A549 (cell line): ENCODE measurements at regions not wholly inside any gene's neighbourhood (a gene's known extent, or its start where the extent isn't known, plus 50 kb on each side); places are given as distances from the start of the nearest gene placed in this dataset.
"Not testable (repeated sequence)": the region's sequence is repeated elsewhere in the genome, so short reads cannot be mapped to it uniquely, and the experiment has no call there.

Experiments
- ATAC-seq, 2 experiments: fragments of 200-7000 bp in 1 of 2; fragments of >200 bp in 1 of 2; cut with Nextera tagmentation in 1 of 2; cut with Tn5 transposase in 1 of 2; 3 replicates each; pipeline versions ENCODE4 v1.8.0 to v1.9.1; 2018 to 2020; ENCODE audit warnings: mild to moderate bottlenecking in 1 of 2, moderate library complexity in 1 of 2
- CTCF ChIA-PET: fragments of 300-600 bp; sonication (Branson Sonifier 250); formaldehyde crosslinking; extraction: SDS; loops from one replicate; lab custom pipeline; 2021; ENCODE audit warnings: antibody characterized with exemption, inconsistent platforms; lab: Yijun Ruan, JAX
- POLR2A ChIA-PET: fragments of 350-600 bp; formaldehyde crosslinking; extraction: SDS; loops from one replicate; lab custom pipeline; 2021; ENCODE audit warnings: antibody characterized with exemption, inconsistent platforms; lab: Yijun Ruan, JAX
- DNase-seq, 2 experiments: peaks; one replicate each; pipeline versions ENCODE4 v3.0.0 to v3.0.0-alpha.2; 2011 to 2016; ENCODE audit warnings: low read depth in 1 of 2, low spot score in 1 of 2
- FAIRE-seq: peaks from 2 replicates; lab custom pipeline; 2011; peaks lifted over from hg19 to GRCh38; lab: Jason Lieb, UNC
- H3K27ac ChIP-seq, 2 experiments: fragments of >200 bp; sonication (Bioruptor Twin); formaldehyde crosslinking; 3 replicates each; pipeline ENCODE4 v1.5.1; 2016 to 2017
- H3K4me1 ChIP-seq: fragments of >200 bp; sonication (Bioruptor Twin); formaldehyde crosslinking; 3 replicates; pipeline ENCODE4 v1.6.1; 2016
- H3K4me2 ChIP-seq: fragments of >200 bp; sonication (Bioruptor Twin); formaldehyde crosslinking; 3 replicates; pipeline ENCODE4 v1.6.1; 2016
- H3K4me3 ChIP-seq: fragments of >200 bp; sonication (Bioruptor Twin); formaldehyde crosslinking; 3 replicates; pipeline ENCODE4 v1.5.1; 2016
- H3K9me3 ChIP-seq: fragments of >200 bp; sonication (Bioruptor Twin); formaldehyde crosslinking; 3 replicates; pipeline ENCODE4 v1.6.1; 2016
- BHLHE40 ChIP-seq: IDR thresholded peaks from 2 replicates; pipeline ENCODE4 v1.6.1; 2012; ENCODE audit warnings: low read depth, low read length, inconsistent platforms
- CBX2 ChIP-seq: fragments of 200-600 bp; sonication (generic); IDR thresholded peaks from 2 replicates; pipeline ENCODE4 v1.6.1; 2016; ENCODE audit warnings: low read depth, mild to moderate bottlenecking, borderline replicate concordance
- CHD4 ChIP-seq: fragments of 200-600 bp; sonication (generic); IDR thresholded peaks from 2 replicates; pipeline ENCODE4 v1.6.1; 2016; ENCODE audit warnings: antibody characterized with exemption, mild to moderate bottlenecking, borderline replicate concordance
- EHMT2 ChIP-seq: fragments of 200-600 bp; sonication (generic); IDR thresholded peaks from 2 replicates; pipeline ENCODE4 v1.6.1; 2016; ENCODE audit warnings: antibody characterized with exemption, low read depth, mild to moderate bottlenecking, moderate library complexity
- EP300 ChIP-seq, 2 experiments: fragments of >200 bp; sonication (Bioruptor Twin); formaldehyde crosslinking; IDR thresholded peaks; 2 replicates in 1 of 2; 3 replicates in 1 of 2; pipeline ENCODE4 v1.6.1; 2016 to 2017
- ESRRA ChIP-seq: fragments of 150-350 bp; IDR thresholded peaks from 2 replicates; pipeline ENCODE4 v1.6.1; 2014; ENCODE audit warnings: mild to moderate bottlenecking, low read length, borderline replicate concordance
- FOSB ChIP-seq: fragments of 250-450 bp; sonication (Bioruptor Pico); IDR thresholded peaks from 2 replicates; pipeline ENCODE4 v1.5.0; 2020; ENCODE audit warnings: mild to moderate bottlenecking, moderate library complexity
- FOSL2 ChIP-seq, 2 experiments: fragments of 450-650 bp in 1 of 2; fragments of >200 bp in 1 of 2; sonication (Bioruptor Twin) in 1 of 2; formaldehyde crosslinking; IDR thresholded peaks; 2 replicates each; pipeline versions ENCODE4 v1.5.0 to v1.6.1; 2016 to 2020; ENCODE audit warnings: mild to moderate bottlenecking in 1 of 2, moderate library complexity in 1 of 2
- FOXS1 ChIP-seq: fragments of 250-450 bp; sonication (Bioruptor Pico); IDR thresholded peaks from 2 replicates; pipeline ENCODE4 v1.5.0; 2020; ENCODE audit warnings: mild to moderate bottlenecking, moderate library complexity
- GATA3 ChIP-seq: IDR thresholded peaks from 2 replicates; pipeline ENCODE4 v1.6.1; 2012; ENCODE audit warnings: borderline replicate concordance
- HEYL ChIP-seq: fragments of 250-450 bp; sonication (Bioruptor Pico); IDR thresholded peaks from 2 replicates; pipeline ENCODE4 v1.8.0; 2021; ENCODE audit warnings: mild to moderate bottlenecking, moderate library complexity
- HOXB5 ChIP-seq: fragments of 250-450 bp; sonication (Bioruptor Pico); IDR thresholded peaks from 2 replicates; pipeline ENCODE4 v1.5.0; 2020; ENCODE audit warnings: mild to moderate bottlenecking, moderate library complexity
- JUNB ChIP-seq: fragments of >200 bp; sonication (Bioruptor Twin); formaldehyde crosslinking; IDR thresholded peaks from 2 replicates; pipeline ENCODE4 v1.6.1; 2016
- KDM1A ChIP-seq: fragments of 200-600 bp; sonication (generic); IDR thresholded peaks from 2 replicates; pipeline ENCODE4 v1.6.1; 2016; ENCODE audit warnings: low read depth, mild to moderate bottlenecking
- MAFK ChIP-seq: fragments of 450-650 bp; IDR thresholded peaks from 2 replicates; pipeline ENCODE4 v1.6.1; 2014; ENCODE audit not compliant: partially characterized antibody
- MAZ ChIP-seq: fragments of 150-350 bp; IDR thresholded peaks from 2 replicates; pipeline ENCODE4 v1.6.1; 2014; ENCODE audit warnings: antibody characterized with exemption, low read depth, low read length, borderline replicate concordance
- MYC ChIP-seq: IDR thresholded peaks from 2 replicates; pipeline ENCODE4 v1.6.1; 2012; ENCODE audit warnings: mild to moderate bottlenecking, inconsistent platforms, low read length, improper control_type of control experiment, borderline replicate concordance
- NFE2L2 ChIP-seq: fragments of 150-350 bp; conservative IDR thresholded peaks from 2 replicates; pipeline ENCODE4 v1.6.1; 2014; ENCODE audit warnings: low read length
- POLR2A ChIP-seq: IDR thresholded peaks from 2 replicates; pipeline ENCODE4 v1.6.1; 2012; ENCODE audit warnings: mild to moderate bottlenecking, low read length
- POLR2AphosphoS2 ChIP-seq: conservative IDR thresholded peaks from 2 replicates; pipeline ENCODE4 v1.6.1; 2012; ENCODE audit warnings: low read length, improper control_type of control experiment, inconsistent platforms
- RAD21 ChIP-seq, 2 experiments: fragments of >200 bp in 1 of 2; sonication (Bioruptor Twin) in 1 of 2; formaldehyde crosslinking in 1 of 2; IDR thresholded peaks in 1 of 2; conservative IDR thresholded peaks in 1 of 2; 2 replicates in 1 of 2; 3 replicates in 1 of 2; pipeline ENCODE4 v1.6.1; 2012 to 2018; ENCODE audit warnings: inconsistent platforms in 1 of 2
- RNF2 ChIP-seq: fragments of 200-600 bp; sonication (generic); IDR thresholded peaks from 2 replicates; pipeline ENCODE4 v1.6.1; 2016; ENCODE audit warnings: low read depth, mild to moderate bottlenecking, antibody characterized with exemption, moderate library complexity, borderline replicate concordance
- TFCP2L1 ChIP-seq: fragments of 250-450 bp; sonication (Bioruptor Pico); IDR thresholded peaks from 2 replicates; pipeline ENCODE4 v1.5.0; 2021; ENCODE audit warnings: mild to moderate bottlenecking
- TP53 ChIP-seq: fragments of 250-450 bp; sonication (Bioruptor Pico); IDR thresholded peaks from 2 replicates; pipeline ENCODE4 v1.5.0; 2021; ENCODE audit warnings: mild to moderate bottlenecking, moderate library complexity
- USF2 ChIP-seq: fragments of 450-650 bp; IDR thresholded peaks from 2 replicates; pipeline ENCODE4 v1.6.1; 2014; ENCODE audit warnings: antibody characterized with exemption
- ZC3H11A ChIP-seq: fragments of 450-650 bp; IDR thresholded peaks from 2 replicates; pipeline ENCODE4 v1.6.1; 2014; ENCODE audit warnings: antibody characterized with exemption, mild to moderate bottlenecking
- ZNF302 ChIP-seq: fragments of 250-450 bp; sonication (Bioruptor Pico); IDR thresholded peaks from 2 replicates; pipeline ENCODE4 v1.9.0; 2021; ENCODE audit warnings: inconsistent platforms, mild to moderate bottlenecking, moderate library complexity
- ZSCAN20 ChIP-seq: fragments of 250-450 bp; sonication (Bioruptor Pico); IDR thresholded peaks from 2 replicates; pipeline ENCODE4 v1.8.0; 2022; ENCODE audit warnings: mild to moderate bottlenecking, moderate library complexity
- WGBS: methylation state at CpG from one replicate; pipeline ENCODE4 v1.1.6; 2017; ENCODE audit errors: missing lambda C conversion rate; 5-methylcytosine and 5-hydroxymethylcytosine counted together
- TF ChIP-seq, protein P1 (sequence below): fragments of 250-450 bp; sonication (Bioruptor Pico); IDR thresholded peaks from 2 replicates; pipeline ENCODE4 v1.5.0; 2020; ENCODE audit warnings: low read depth, mild to moderate bottlenecking, moderate library complexity
- TF ChIP-seq, protein P2 (sequence below): fragments of >200 bp; sonication (Bioruptor Twin); formaldehyde crosslinking; IDR thresholded peaks from 2 replicates; pipeline ENCODE4 v1.6.1; 2016
- TF ChIP-seq, protein P3 (sequence below): IDR thresholded peaks from 2 replicates; pipeline ENCODE4 v1.6.1; 2012; ENCODE audit warnings: low read depth, borderline replicate concordance

- TF ChIP-seq FOSL2 (IDR thresholded peaks at IDR 0.05) (no peak), FOSL2 (CRISPR knock-in tag; IDR thresholded peaks at IDR 0.05) (no peak)
Measured at GRCh38 chr13:103471896-103472295, 405.7 kb upstream of the SLC10A2 start (continued).

DNA sequence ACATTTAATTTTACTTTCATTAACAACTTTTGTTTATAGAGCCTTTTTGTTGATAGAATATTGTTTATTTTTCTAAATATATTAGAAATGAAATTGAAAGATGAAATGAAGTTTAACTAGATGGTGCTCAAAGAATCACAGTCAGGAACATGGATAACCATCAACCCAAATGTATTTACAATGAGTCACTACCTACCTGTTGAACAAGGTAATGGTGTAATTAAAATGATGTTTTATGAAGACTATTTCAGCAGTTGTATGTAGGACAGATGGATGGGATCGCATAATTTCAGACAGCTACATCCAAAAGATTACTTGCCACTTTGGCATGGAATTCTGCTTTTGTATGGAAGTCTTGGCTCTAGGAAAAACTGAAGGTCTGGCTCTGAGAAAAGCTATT, 403.6 kb upstream of the SLC10A2 start:
- POLR2A ChIA-PET = no interaction called here

DNA sequence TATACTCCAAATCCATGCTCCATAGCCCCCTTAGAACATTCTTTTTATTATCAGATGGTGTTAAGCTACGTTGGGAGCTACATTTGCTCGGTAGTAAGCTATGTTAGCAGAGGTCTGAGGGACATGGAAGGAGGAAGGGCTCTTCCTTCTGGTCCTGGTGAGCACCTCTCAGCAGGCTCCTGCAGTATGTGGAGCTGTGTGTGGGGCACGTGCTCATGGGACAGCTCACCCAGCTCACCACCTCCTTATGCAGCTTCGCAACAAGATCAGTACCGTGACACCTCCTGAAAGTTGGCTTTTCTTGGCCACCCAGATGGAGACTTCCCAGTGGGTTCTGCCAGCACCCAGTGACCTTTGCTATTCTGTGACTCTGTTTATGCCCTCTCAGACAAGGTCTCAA, 400.5 kb upstream of the SLC10A2 start:
- Histone ChIP-seq H3K4me3 (peak overlapping the region; percentile 23; the same call in 2 of the 3 replicates), H3K27ac (0 out of 6 replicates have a peak overlapping the region, but pooled peaks of 1 of the 2 experiments have one; percentile 16), H3K4me2 (peak overlapping the region; percentile 72), H3K9me3 (no peaks in the 10 kb centered on the region), H3K4me1 (peaks cover 17% of the 10 kb centered on the region; the same call in 2 of the 3 replicates)
- ChIA-PET POLR2A (no interaction called here), CTCF (interaction anchor here (0.6 kb wide), 1 partner anchor 512 kb away, joined by 3 read pairs; no protein-coding TSS in a partner anchor)
- FAIRE-seq = no peak
- TF ChIP-seq TFCP2L1 (no peak), FOSB (no peak), MYC (no peak), ESRRA (no peak), TP53 (CRISPR knock-in tag) (no peak), EHMT2 (no peak), POLR2AphosphoS2 (no peak), ZSCAN20 (CRISPR knock-in tag) (no peak), HEYL (CRISPR knock-in tag) (no peak), CHD4 (no peak), HOXB5 (CRISPR knock-in tag) (no peak), MAFK (no peak), BHLHE40 (no peak), NFE2L2 (no peak), RNF2 (no peak)
- peak; percentile 45 to 67; a peak in 3 of 6 replicates for ATAC-seq
- peak in 1 of 2 experiments; percentile 10 for DNase-seq
- 52% methylated on average over 5 of the region's 5 CpGs for WGBS

More for the DNA sequence above, 403.6 kb upstream of the SLC10A2 start:
- DNase-seq (no peak), ATAC-seq (no peak), FAIRE-seq (no peak)
- 95% methylated on average over 1 of the region's 1 CpG for WGBS
- Histone ChIP-seq H3K27ac (no peak overlapping the region), H3K9me3 (no peaks in the 10 kb centered on the region), H3K4me1 (peaks cover 17% of the 10 kb centered on the region; the same call in 2 of the 3 replicates), H3K4me3 (no peak overlapping the region), H3K4me2 (no peak overlapping the region)
- CTCF ChIA-PET = no interaction called here
- TF ChIP-seq RAD21 (conservative IDR thresholded peaks at IDR 0.05 in 1 of 2, IDR thresholded peaks at IDR 0.05 in 1 of 2) (no peak), ZC3H11A (no peak), USF2 (no peak), ESRRA (no peak), MAZ (no peak), FOXS1 (no peak), POLR2A (no peak), JUNB (no peak), HEYL (CRISPR knock-in tag) (no peak), KDM1A (no peak), ZNF302 (no peak), EHMT2 (no peak), EP300 (IDR thresholded peaks at IDR 0.05) (no peak), CBX2 (no peak), GATA3 (no peak)
- TF ChIP-seq, protein P1, sequence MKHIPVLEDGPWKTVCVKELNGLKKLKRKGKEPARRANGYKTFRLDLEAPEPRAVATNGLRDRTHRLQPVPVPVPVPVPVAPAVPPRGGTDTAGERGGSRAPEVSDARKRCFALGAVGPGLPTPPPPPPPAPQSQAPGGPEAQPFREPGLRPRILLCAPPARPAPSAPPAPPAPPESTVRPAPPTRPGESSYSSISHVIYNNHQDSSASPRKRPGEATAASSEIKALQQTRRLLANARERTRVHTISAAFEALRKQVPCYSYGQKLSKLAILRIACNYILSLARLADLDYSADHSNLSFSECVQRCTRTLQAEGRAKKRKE (CRISPR knock-in tag) = no peak
- TF ChIP-seq, protein P2, sequence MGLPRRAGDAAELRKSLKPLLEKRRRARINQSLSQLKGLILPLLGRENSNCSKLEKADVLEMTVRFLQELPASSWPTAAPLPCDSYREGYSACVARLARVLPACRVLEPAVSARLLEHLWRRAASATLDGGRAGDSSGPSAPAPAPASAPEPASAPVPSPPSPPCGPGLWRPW = no peak
- TF ChIP-seq, protein P3, sequence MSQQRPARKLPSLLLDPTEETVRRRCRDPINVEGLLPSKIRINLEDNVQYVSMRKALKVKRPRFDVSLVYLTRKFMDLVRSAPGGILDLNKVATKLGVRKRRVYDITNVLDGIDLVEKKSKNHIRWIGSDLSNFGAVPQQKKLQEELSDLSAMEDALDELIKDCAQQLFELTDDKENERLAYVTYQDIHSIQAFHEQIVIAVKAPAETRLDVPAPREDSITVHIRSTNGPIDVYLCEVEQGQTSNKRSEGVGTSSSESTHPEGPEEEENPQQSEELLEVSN = no peak

- POLR2A ChIA-PET, CTCF ChIA-PET, ATAC-seq, H3K4me3 ChIP-seq, H3K4me2 ChIP-seq, H3K27ac ChIP-seq, FAIRE-seq, H3K9me3 ChIP-seq, H3K4me1 ChIP-seq, DNase-seq: not testable (repeated sequence)
- 62% methylated on average over 2 of the region's 3 CpGs for WGBS
Measured at GRCh38 chr13:103460246-103460645, 394.0 kb upstream of the SLC10A2 start.

DNA sequence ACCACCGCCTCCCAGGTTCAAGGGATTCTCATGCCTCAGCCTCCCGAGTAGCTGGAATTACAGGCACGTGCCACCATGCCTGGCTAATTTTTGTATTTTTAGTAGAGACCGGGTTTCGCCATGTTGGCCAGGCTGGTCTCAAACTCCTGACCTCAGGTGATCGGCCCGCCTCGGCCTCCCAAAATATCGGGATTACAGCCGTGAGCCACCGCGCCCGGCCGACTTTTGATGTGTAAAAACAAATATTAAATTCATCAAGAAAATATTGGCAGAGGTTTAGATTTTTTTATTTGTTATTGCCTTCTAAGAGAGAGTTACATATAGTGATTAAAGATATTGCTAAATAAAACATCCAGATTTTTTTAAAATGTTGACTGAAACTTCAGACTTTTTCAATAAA, 390.8 kb upstream of the SLC10A2 start:
- 85% methylated on average over 14 of the region's 14 CpGs for WGBS
- DNase-seq, CTCF ChIA-PET, H3K27ac ChIP-seq, POLR2A ChIA-PET, H3K4me3 ChIP-seq, H3K4me2 ChIP-seq, ATAC-seq, H3K9me3 ChIP-seq, H3K4me1 ChIP-seq, FAIRE-seq: not testable (repeated sequence)
